HepG2 (cell line): ENCODE measurements at regions not wholly inside any gene's neighbourhood (a gene's known extent, or its start where the extent isn't known, plus 50 kb on each side); places are given as distances from the start of the nearest gene placed in this dataset.

Experiments used
- CBX1 ChIP-seq: IDR thresholded peaks from one replicate; pipeline ENCODE4 v1.6.1; 2016; ENCODE audit warnings: antibody characterized with exemption, low read depth
- DNMT1 ChIP-seq: sonication (generic); formaldehyde crosslinking; IDR thresholded peaks from 2 replicates; pipeline ENCODE4 v1.5.1; 2020; ENCODE audit warnings: mild to moderate bottlenecking, missing genetic modification reagents
- EP300 ChIP-seq, 3 experiments: sonication (generic) in 1 of 3; formaldehyde crosslinking in 1 of 3; IDR thresholded peaks; 2 replicates each; pipeline versions ENCODE4 v1.5.1 to v1.6.1; 2011 to 2020; ENCODE audit warnings: low read depth in 2 of 3, low read length in 2 of 3, borderline replicate concordance in 1 of 3, improper control_type of control experiment in 1 of 3, mild to moderate bottlenecking in 1 of 3, missing genetic modification reagents in 1 of 3, moderate library complexity in 1 of 3
- GTF2F1 ChIP-seq: fragments of 150-350 bp; IDR thresholded peaks from 2 replicates; pipeline ENCODE4 v1.6.1; 2014; ENCODE audit warnings: low read length
- JUND ChIP-seq: sonication (generic); formaldehyde crosslinking; IDR thresholded peaks from 2 replicates; pipeline ENCODE4 v1.8.0; 2022; ENCODE audit warnings: mild to moderate bottlenecking, missing genetic modification reagents
- POLR2A ChIP-seq, 2 experiments: IDR thresholded peaks; 2 replicates each; pipeline ENCODE4 v1.6.1; 2011; ENCODE audit warnings: low read depth in 2 of 2, low read length in 2 of 2, mild to moderate bottlenecking in 1 of 2, moderate library complexity in 1 of 2; ENCODE audit not compliant: insufficient read depth in 1 of 2
- RFX5 ChIP-seq: IDR thresholded peaks from 2 replicates; pipeline ENCODE4 v1.6.1; 2011; ENCODE audit warnings: low read depth, low read length, improper control_type of control experiment
- TSC22D2 ChIP-seq: sonication (generic); formaldehyde crosslinking; IDR thresholded peaks from 2 replicates; pipeline ENCODE4 v1.5.1; 2020; ENCODE audit warnings: missing genetic modification reagents, mild to moderate bottlenecking, borderline replicate concordance
- ZNF274 ChIP-seq: sonication (generic); formaldehyde crosslinking; IDR thresholded peaks from 2 replicates; pipeline ENCODE4 v1.5.1; 2020; ENCODE audit warnings: mild to moderate bottlenecking, missing genetic modification reagents
- TF ChIP-seq, protein P1 (sequence below): sonication (generic); formaldehyde crosslinking; conservative IDR thresholded peaks from 2 replicates; pipeline ENCODE4 v1.4.0; 2020; ENCODE audit warnings: missing genetic modification reagents
- TF ChIP-seq, protein P2 (sequence below): sonication (generic); formaldehyde crosslinking; IDR thresholded peaks from 2 replicates; pipeline ENCODE4 v1.5.0; 2020; ENCODE audit warnings: mild to moderate bottlenecking, missing genetic modification reagents, moderate library complexity
- TF ChIP-seq, protein P3 (sequence below), 2 experiments: fragments of 450-650 bp in 1 of 2; sonication (generic) in 1 of 2; formaldehyde crosslinking in 1 of 2; IDR thresholded peaks; 2 replicates each; pipeline versions ENCODE4 v1.6.1 to v1.8.0; 2016 to 2022; ENCODE audit warnings: antibody characterized with exemption in 1 of 2, mild to moderate bottlenecking in 1 of 2, missing genetic modification reagents in 1 of 2
- TF ChIP-seq, protein P4 (sequence below): sonication (generic); formaldehyde crosslinking; IDR thresholded peaks from 2 replicates; pipeline ENCODE4 v1.4.0; 2020; ENCODE audit warnings: missing genetic modification reagents

DNA sequence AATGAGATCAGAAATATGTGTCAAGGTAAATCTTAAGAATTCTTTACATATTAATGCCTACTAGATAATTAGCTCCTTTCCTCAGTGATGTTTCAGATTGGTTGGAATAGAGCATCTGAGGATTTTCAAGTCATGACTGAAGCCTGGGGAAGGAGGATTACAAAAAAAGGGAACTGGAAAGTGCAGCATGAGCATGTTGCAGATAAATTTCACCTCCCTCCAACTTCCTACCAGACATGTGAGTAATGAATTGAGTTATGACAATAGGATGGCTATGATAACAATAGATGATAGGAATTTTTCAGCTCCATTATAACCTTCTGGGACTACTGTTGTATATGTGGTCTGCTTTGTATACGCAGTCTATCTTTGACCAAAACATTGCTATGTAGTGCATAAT, 104.2 kb upstream of the RAB18 start:
- TF ChIP-seq CBX1 (no peak), TSC22D2 (CRISPR knock-in tag) (no peak), POLR2A (IDR thresholded peaks at IDR 0.05; ENCODE audit: insufficient read depth in 1 of 2, low read depth in 2 of 2, low read length in 2 of 2) (no peak), DNMT1 (CRISPR knock-in tag) (no peak), JUND (CRISPR knock-in tag) (no peak), EP300 (IDR thresholded peaks at IDR 0.05; ENCODE audit: low read depth in 2 of 2, low read length in 2 of 2) (no peak), EP300 (CRISPR knock-in tag; IDR thresholded peaks at IDR 0.05; ENCODE audit: borderline replicate concordance) (no peak), ZNF274 (no peak), GTF2F1 (no peak), RFX5 (no peak)
- TF ChIP-seq, protein P1, sequence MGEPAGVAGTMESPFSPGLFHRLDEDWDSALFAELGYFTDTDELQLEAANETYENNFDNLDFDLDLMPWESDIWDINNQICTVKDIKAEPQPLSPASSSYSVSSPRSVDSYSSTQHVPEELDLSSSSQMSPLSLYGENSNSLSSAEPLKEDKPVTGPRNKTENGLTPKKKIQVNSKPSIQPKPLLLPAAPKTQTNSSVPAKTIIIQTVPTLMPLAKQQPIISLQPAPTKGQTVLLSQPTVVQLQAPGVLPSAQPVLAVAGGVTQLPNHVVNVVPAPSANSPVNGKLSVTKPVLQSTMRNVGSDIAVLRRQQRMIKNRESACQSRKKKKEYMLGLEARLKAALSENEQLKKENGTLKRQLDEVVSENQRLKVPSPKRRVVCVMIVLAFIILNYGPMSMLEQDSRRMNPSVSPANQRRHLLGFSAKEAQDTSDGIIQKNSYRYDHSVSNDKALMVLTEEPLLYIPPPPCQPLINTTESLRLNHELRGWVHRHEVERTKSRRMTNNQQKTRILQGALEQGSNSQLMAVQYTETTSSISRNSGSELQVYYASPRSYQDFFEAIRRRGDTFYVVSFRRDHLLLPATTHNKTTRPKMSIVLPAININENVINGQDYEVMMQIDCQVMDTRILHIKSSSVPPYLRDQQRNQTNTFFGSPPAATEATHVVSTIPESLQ (CRISPR knock-in tag): no peak
- TF ChIP-seq, protein P2, sequence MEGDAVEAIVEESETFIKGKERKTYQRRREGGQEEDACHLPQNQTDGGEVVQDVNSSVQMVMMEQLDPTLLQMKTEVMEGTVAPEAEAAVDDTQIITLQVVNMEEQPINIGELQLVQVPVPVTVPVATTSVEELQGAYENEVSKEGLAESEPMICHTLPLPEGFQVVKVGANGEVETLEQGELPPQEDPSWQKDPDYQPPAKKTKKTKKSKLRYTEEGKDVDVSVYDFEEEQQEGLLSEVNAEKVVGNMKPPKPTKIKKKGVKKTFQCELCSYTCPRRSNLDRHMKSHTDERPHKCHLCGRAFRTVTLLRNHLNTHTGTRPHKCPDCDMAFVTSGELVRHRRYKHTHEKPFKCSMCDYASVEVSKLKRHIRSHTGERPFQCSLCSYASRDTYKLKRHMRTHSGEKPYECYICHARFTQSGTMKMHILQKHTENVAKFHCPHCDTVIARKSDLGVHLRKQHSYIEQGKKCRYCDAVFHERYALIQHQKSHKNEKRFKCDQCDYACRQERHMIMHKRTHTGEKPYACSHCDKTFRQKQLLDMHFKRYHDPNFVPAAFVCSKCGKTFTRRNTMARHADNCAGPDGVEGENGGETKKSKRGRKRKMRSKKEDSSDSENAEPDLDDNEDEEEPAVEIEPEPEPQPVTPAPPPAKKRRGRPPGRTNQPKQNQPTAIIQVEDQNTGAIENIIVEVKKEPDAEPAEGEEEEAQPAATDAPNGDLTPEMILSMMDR (CRISPR knock-in tag): no peak
- TF ChIP-seq, protein P3, sequence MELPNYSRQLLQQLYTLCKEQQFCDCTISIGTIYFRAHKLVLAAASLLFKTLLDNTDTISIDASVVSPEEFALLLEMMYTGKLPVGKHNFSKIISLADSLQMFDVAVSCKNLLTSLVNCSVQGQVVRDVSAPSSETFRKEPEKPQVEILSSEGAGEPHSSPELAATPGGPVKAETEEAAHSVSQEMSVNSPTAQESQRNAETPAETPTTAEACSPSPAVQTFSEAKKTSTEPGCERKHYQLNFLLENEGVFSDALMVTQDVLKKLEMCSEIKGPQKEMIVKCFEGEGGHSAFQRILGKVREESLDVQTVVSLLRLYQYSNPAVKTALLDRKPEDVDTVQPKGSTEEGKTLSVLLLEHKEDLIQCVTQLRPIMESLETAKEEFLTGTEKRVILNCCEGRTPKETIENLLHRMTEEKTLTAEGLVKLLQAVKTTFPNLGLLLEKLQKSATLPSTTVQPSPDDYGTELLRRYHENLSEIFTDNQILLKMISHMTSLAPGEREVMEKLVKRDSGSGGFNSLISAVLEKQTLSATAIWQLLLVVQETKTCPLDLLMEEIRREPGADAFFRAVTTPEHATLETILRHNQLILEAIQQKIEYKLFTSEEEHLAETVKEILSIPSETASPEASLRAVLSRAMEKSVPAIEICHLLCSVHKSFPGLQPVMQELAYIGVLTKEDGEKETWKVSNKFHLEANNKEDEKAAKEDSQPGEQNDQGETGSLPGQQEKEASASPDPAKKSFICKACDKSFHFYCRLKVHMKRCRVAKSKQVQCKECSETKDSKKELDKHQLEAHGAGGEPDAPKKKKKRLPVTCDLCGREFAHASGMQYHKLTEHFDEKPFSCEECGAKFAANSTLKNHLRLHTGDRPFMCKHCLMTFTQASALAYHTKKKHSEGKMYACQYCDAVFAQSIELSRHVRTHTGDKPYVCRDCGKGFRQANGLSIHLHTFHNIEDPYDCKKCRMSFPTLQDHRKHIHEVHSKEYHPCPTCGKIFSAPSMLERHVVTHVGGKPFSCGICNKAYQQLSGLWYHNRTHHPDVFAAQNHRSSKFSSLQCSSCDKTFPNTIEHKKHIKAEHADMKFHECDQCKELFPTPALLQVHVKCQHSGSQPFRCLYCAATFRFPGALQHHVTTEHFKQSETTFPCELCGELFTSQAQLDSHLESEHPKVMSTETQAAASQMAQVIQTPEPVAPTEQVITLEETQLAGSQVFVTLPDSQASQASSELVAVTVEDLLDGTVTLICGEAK (IDR thresholded peaks at IDR 0.05): no peak
- TF ChIP-seq, protein P3 (CRISPR knock-in tag; IDR thresholded peaks at IDR 0.05): no peak
- TF ChIP-seq, protein P4, sequence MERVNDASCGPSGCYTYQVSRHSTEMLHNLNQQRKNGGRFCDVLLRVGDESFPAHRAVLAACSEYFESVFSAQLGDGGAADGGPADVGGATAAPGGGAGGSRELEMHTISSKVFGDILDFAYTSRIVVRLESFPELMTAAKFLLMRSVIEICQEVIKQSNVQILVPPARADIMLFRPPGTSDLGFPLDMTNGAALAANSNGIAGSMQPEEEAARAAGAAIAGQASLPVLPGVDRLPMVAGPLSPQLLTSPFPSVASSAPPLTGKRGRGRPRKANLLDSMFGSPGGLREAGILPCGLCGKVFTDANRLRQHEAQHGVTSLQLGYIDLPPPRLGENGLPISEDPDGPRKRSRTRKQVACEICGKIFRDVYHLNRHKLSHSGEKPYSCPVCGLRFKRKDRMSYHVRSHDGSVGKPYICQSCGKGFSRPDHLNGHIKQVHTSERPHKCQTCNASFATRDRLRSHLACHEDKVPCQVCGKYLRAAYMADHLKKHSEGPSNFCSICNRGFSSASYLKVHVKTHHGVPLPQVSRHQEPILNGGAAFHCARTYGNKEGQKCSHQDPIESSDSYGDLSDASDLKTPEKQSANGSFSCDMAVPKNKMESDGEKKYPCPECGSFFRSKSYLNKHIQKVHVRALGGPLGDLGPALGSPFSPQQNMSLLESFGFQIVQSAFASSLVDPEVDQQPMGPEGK (CRISPR knock-in tag): no peak
